SU-DHL-6 (cell line): ENCODE measurements at regions not wholly inside any gene's neighbourhood (a gene's known extent, or its start where the extent isn't known, plus 50 kb on each side); places are given as distances from the start of the nearest gene placed in this dataset.

Experiments
- H2AFZ ChIP-seq: fragments of 200-600 bp; sonication (generic); 2 replicates; pipeline ENCODE4 v1.6.1; 2014; ENCODE audit warnings: low read depth, mild to moderate bottlenecking, moderate library complexity, mixed read lengths, antibody characterized with exemption, low read length; ENCODE audit not compliant: severe bottlenecking
- H3F3A ChIP-seq: fragments of 200-600 bp; shearing (Covaris generic); 2 replicates; pipeline ENCODE4 v1.6.0; 2016; ENCODE audit warnings: antibody characterized with exemption, mild to moderate bottlenecking; ENCODE audit not compliant: insufficient read depth
- H3K27ac ChIP-seq: fragments of 200-600 bp; sonication (generic); 2 replicates; pipeline ENCODE4 v1.5.1; 2016; ENCODE audit warnings: low read depth, mild to moderate bottlenecking, low read length, moderate library complexity, mixed read lengths
- H3K27me3 ChIP-seq: fragments of 200-600 bp; sonication (generic), shearing (Covaris generic); 2 replicates; pipeline ENCODE4 v1.6.0; 2014; ENCODE audit warnings: mild to moderate bottlenecking, low read length
- H3K36me3 ChIP-seq: fragments of 200-600 bp; sonication (generic); 2 replicates; pipeline ENCODE4 v1.6.1; 2014; ENCODE audit warnings: mild to moderate bottlenecking, low read length, mixed read lengths
- H3K4me2 ChIP-seq: fragments of 300-600, 200-600 bp; shearing (Covaris generic), sonication (generic); 2 replicates; pipeline ENCODE4 v1.6.0; 2014; ENCODE audit warnings: low read length, low read depth, mild to moderate bottlenecking; ENCODE audit not compliant: poor library complexity, severe bottlenecking
- H3K4me3 ChIP-seq: fragments of 200-600 bp; sonication (generic); 2 replicates; pipeline ENCODE4 v1.5.1; 2014; ENCODE audit warnings: antibody characterized with exemption, low read length, mild to moderate bottlenecking, mixed read lengths; ENCODE audit not compliant: insufficient read depth, poor library complexity, severe bottlenecking
- H3K79me2 ChIP-seq: fragments of 200-600 bp; sonication (generic); 2 replicates; pipeline ENCODE4 v1.6.1; 2014; ENCODE audit warnings: mild to moderate bottlenecking, low read length, moderate library complexity; ENCODE audit not compliant: insufficient read depth
- H3K9ac ChIP-seq: fragments of 200-600 bp; sonication (generic); 2 replicates; pipeline ENCODE4 v1.7.0; 2014; ENCODE audit warnings: mild to moderate bottlenecking, low read length
- H3K9me2 ChIP-seq: fragments of 200-600 bp; sonication (generic); replicated peaks from 2 replicates; pipeline ENCODE4 v1.6.1; 2014; ENCODE audit warnings: low read length; ENCODE audit not compliant: insufficient read depth
- H3K9me3 ChIP-seq: fragments of 200-600 bp; sonication (generic); 2 replicates; pipeline ENCODE4 v1.6.1; 2014; ENCODE audit warnings: low read length, mixed read lengths; ENCODE audit not compliant: insufficient read depth
- H4K20me1 ChIP-seq: fragments of 200-600 bp; sonication (generic); 2 replicates; pipeline ENCODE4 v1.6.1; 2014; ENCODE audit warnings: low read depth, mild to moderate bottlenecking, antibody characterized with exemption, low read length, moderate library complexity, mixed read lengths
- CTCF ChIP-seq: fragments of 200-600 bp; sonication (generic); IDR thresholded peaks from one replicate; pipeline ENCODE4 v1.5.1; 2017; ENCODE audit warnings: antibody characterized with exemption, mild to moderate bottlenecking, low read length, moderate library complexity; ENCODE audit not compliant: insufficient read depth, poor library complexity, severe bottlenecking
- EZH2phosphoT487 ChIP-seq: fragments of 200-600 bp; sonication (generic), shearing (Covaris generic); conservative IDR thresholded peaks from 2 replicates; pipeline ENCODE4 v1.6.1; 2018; ENCODE audit warnings: mild to moderate bottlenecking, antibody characterized with exemption, low read length, moderate library complexity, mixed read lengths

DNA sequence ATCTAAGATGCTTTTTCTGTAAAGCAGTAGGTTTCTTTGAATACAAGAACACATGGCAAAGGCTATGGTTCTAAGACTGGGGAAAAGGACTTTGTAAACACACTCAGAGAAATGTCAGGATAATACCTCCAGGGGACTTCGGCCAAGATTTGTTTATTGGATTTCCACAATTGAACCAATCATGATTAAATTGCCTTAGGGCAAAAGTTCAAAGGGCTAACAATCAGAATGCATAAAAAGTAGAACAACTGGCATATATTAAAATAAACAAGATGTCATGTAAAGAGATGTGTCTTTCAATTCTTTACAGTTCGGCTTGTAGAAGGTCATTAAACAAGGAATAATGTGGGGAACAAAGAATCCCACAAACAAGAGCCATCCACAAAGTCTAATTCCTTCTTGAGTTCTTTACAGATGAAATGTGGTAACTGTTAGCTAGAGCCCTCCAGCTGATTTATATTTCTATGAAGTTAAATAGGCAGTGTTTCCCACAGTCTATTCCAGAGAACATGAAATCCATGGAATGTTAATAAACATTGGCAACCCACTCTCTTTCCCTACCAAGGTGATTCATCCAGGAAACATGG lies 565.5 kb downstream of the ZNF608 start:
- Histone ChIP-seq H2AFZ (no peak overlapping the region), H3K4me2 (no peak overlapping the region), H3K9me2 (no peaks in the 10 kb centered on the region), H3F3A (no peaks in the 10 kb centered on the region), H3K9ac (no peak overlapping the region), H3K4me3 (no peak overlapping the region), H3K36me3 (no peaks in the 10 kb centered on the region), H3K79me2 (no peaks in the 10 kb centered on the region), H3K27me3 (no peaks in the 10 kb centered on the region), H3K9me3 (no peaks in the 10 kb centered on the region), H3K27ac (no peak overlapping the region), H4K20me1 (no peaks in the 10 kb centered on the region)
- TF ChIP-seq EZH2phosphoT487 = no peak
- no peak for TF ChIP-seq CTCF

GRCh38 chr5:124180299-124180874 lies 566.1 kb downstream of the ZNF608 start:
- Histone ChIP-seq H3K9me2 (no peaks in the 10 kb centered on the region), H3F3A (no peaks in the 10 kb centered on the region), H3K27me3 (no peaks in the 10 kb centered on the region), H3K36me3 (no peaks in the 10 kb centered on the region), H3K9ac (no peak overlapping the region), H3K4me3 (no peak overlapping the region), H2AFZ (no peak overlapping the region), H4K20me1 (no peaks in the 10 kb centered on the region), H3K27ac (no peak overlapping the region), H3K9me3 (no peaks in the 10 kb centered on the region), H3K79me2 (no peaks in the 10 kb centered on the region), H3K4me2 (no peak overlapping the region)
- TF ChIP-seq EZH2phosphoT487 (no peak), CTCF (no peak)

- H3K9me2 ChIP-seq = no peaks in the 10 kb centered on the region
- H3K9ac ChIP-seq = no peak overlapping the region
- no peaks in the 10 kb centered on the region for H3K27me3 ChIP-seq
- H3K4me2 ChIP-seq = no peak overlapping the region
- H3K36me3 ChIP-seq = no peaks in the 10 kb centered on the region
- no peak overlapping the region for H3K27ac ChIP-seq
- no peak overlapping the region for H2AFZ ChIP-seq
- H3F3A ChIP-seq = no peaks in the 10 kb centered on the region
- H4K20me1 ChIP-seq = no peaks in the 10 kb centered on the region
- H3K4me3 ChIP-seq = no peak overlapping the region
- no peaks in the 10 kb centered on the region for H3K79me2 ChIP-seq
- TF ChIP-seq CTCF (no peak), EZH2phosphoT487 (no peak)
- no peaks in the 10 kb centered on the region for H3K9me3 ChIP-seq
Measured at GRCh38 chr5:124179819-124180218, 566.6 kb downstream of the ZNF608 start.
